ENCODE measurements at regions not wholly inside any gene's neighbourhood (a gene's known extent, or its start where the extent isn't known, plus 50 kb on each side); places are given as distances from the start of the nearest gene placed in this dataset.

GRCh38 chr4:23602720-23603119 lies 287.1 kb downstream of the PPARGC1A start:
- no peak for ATAC-seq
- intact Hi-C loops (cut with DNase I): no loop called here
- Histone ChIP-seq H3K4me3 (no peak overlapping the region), H3K9me3 (no peaks in the 10 kb centered on the region), H3K4me1 (no peaks in the 10 kb centered on the region), H3K27me3 (ENCODE audit: low read depth) (no peaks in the 10 kb centered on the region), H3K27ac (no peak overlapping the region), H3K36me3 (no peaks in the 10 kb centered on the region)
- DNase-seq: no peak
- TF ChIP-seq, protein P1, sequence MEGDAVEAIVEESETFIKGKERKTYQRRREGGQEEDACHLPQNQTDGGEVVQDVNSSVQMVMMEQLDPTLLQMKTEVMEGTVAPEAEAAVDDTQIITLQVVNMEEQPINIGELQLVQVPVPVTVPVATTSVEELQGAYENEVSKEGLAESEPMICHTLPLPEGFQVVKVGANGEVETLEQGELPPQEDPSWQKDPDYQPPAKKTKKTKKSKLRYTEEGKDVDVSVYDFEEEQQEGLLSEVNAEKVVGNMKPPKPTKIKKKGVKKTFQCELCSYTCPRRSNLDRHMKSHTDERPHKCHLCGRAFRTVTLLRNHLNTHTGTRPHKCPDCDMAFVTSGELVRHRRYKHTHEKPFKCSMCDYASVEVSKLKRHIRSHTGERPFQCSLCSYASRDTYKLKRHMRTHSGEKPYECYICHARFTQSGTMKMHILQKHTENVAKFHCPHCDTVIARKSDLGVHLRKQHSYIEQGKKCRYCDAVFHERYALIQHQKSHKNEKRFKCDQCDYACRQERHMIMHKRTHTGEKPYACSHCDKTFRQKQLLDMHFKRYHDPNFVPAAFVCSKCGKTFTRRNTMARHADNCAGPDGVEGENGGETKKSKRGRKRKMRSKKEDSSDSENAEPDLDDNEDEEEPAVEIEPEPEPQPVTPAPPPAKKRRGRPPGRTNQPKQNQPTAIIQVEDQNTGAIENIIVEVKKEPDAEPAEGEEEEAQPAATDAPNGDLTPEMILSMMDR (IDR thresholded peaks at IDR 0.05): no peak

DNA sequence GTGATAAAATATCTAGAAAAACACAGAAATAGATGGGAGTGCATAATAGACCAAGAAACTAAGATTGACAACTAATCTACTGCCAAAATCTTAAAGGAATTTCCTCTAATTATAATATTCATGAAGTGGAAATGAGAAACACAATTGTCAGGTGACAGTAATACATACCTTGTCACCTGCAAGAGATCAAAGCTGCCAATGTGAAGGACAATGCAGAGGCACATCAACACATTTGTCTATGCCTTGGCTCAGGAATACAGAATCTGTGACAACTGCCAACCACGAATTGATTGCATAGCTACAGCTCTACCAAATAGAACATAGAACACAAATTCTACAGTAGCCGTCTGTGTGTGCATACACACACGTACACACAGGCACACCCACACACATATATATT lies 295.7 kb downstream of the PPARGC1A start:
- TF ChIP-seq, protein P1 (IDR thresholded peaks at IDR 0.05): no peak
- H3K27ac ChIP-seq: no peak overlapping the region
- intact Hi-C loops (cut with DNase I): no loop called here
- no peaks in the 10 kb centered on the region for H3K36me3 ChIP-seq
- no peaks in the 10 kb centered on the region for H3K4me1 ChIP-seq
- no peak overlapping the region for H3K4me3 ChIP-seq
- no peaks in the 10 kb centered on the region for H3K27me3 ChIP-seq (ENCODE audit: low read depth)
- DNase-seq (no peak), ATAC-seq (no peak)
- no peaks in the 10 kb centered on the region for H3K9me3 ChIP-seq

GRCh38 chr4:23590431-23590830 lies 299.4 kb downstream of the PPARGC1A start:
- H3K36me3 ChIP-seq: no peaks in the 10 kb centered on the region
- TF ChIP-seq, protein P1 (IDR thresholded peaks at IDR 0.05): no peak
- no peaks in the 10 kb centered on the region for H3K9me3 ChIP-seq
- DNase-seq (no peak), ATAC-seq (no peak)
- intact Hi-C loops (cut with DNase I): no loop called here
- H3K27me3 ChIP-seq (ENCODE audit: low read depth): no peaks in the 10 kb centered on the region
- no peaks in the 10 kb centered on the region for H3K4me1 ChIP-seq
- H3K27ac ChIP-seq: no peak overlapping the region
- H3K4me3 ChIP-seq: no peak overlapping the region

- no peaks in the 10 kb centered on the region for H3K4me1 ChIP-seq
- DNase-seq (no peak), ATAC-seq (no peak)
- no peaks in the 10 kb centered on the region for H3K27me3 ChIP-seq (ENCODE audit: low read depth)
- H3K27ac ChIP-seq: no peak overlapping the region
- H3K9me3 ChIP-seq: no peaks in the 10 kb centered on the region
- H3K36me3 ChIP-seq: no peaks in the 10 kb centered on the region
- intact Hi-C loops (cut with DNase I): no loop called here
- TF ChIP-seq, protein P1 (IDR thresholded peaks at IDR 0.05): no peak
- no peak overlapping the region for H3K4me3 ChIP-seq
These were observed 305.8 kb downstream of the PPARGC1A start for GRCh38 chr4:23584024-23584423.

DNA sequence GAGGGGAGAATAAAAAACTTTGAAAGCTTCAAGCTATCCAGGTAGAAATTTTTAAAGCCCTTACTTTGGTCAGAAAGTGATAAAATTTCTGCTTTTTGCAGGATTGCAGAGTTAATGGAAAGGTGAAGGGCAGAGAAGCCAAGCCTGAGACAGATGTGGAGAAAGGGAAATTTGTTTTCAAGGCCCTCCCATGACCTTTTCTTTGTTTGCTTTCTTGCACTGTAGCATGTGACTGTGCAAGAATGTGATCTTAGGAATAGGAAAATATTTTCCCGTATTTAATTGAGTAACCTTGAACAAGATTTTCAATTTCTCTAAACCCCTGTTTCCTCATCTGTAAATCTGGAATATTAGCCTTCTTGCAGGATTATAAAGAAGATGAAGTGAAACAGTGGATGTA lies 307.2 kb downstream of the PPARGC1A start:
- intact Hi-C loops (cut with DNase I): no loop called here
- Histone ChIP-seq H3K4me1 (no peaks in the 10 kb centered on the region), H3K27me3 (ENCODE audit: low read depth) (no peaks in the 10 kb centered on the region), H3K27ac (no peak overlapping the region), H3K36me3 (no peaks in the 10 kb centered on the region), H3K9me3 (no peaks in the 10 kb centered on the region), H3K4me3 (no peak overlapping the region)
- ATAC-seq (no peak), DNase-seq (no peak)
- TF ChIP-seq, protein P1 (IDR thresholded peaks at IDR 0.05): no peak

- TF ChIP-seq, protein P1 (IDR thresholded peaks at IDR 0.05): no peak
- Histone ChIP-seq H3K4me3 (no peak overlapping the region), H3K27ac (no peak overlapping the region), H3K27me3 (ENCODE audit: low read depth) (no peaks in the 10 kb centered on the region), H3K4me1 (no peaks in the 10 kb centered on the region), H3K9me3 (no peaks in the 10 kb centered on the region), H3K36me3 (no peaks in the 10 kb centered on the region)
- no peak for DNase-seq
- intact Hi-C loops (cut with DNase I): no loop called here
- ATAC-seq: no peak
These were observed 310.7 kb downstream of the PPARGC1A start for GRCh38 chr4:23579166-23579565.
